HK-2 (cell line): ENCODE measurements at regions not wholly inside any gene's neighbourhood (a gene's known extent, or its start where the extent isn't known, plus 50 kb on each side); places are given as distances from the start of the nearest gene placed in this dataset.
"Not testable (repeated sequence)": the region's sequence is repeated elsewhere in the genome, so short reads cannot be mapped to it uniquely, and the experiment has no call there.

Experiments used
- DNase-seq: peaks from one replicate; pipeline ENCODE4 v3.0.0-alpha.2; 2018; ENCODE audit not compliant: unreplicated experiment

- DNase-seq = no peak
These were observed 190.4 kb upstream of the CRIM1 start for GRCh38 chr2:36165132-36165531.

DNA sequence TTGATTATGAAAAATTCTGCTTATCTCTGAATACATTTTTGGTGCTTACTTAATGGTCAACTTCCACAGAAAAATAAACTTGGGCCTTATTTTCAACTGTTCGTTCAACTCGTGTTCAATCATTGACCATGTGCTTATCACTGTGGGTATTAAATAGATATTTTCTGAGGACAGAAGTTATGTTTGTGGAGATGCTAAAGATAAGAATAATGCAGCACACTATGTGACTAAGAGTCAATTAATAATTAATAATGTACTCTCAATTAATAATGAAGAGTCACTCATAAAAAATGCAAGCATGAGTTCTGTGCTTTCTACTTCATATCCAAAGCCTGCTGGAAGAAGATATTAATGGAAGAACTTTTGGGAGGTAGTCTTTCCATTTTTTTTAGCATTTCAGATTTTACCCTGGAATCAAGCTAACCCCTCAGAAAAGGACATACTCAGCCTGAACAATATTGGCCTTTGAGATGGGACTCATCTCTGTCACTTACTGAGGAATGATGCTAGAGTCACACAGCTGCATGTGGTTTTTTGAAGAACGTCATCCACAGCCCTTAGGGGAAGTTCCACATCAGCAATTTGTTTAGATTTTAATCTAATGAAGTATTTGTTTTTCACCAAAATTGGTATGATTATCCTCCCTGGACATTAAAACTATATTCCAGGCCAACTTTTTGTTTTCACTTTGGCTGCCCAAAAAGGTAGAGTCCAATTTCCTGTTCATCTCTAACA, 191.9 kb upstream of the CRIM1 start:
- no peak for DNase-seq

DNA sequence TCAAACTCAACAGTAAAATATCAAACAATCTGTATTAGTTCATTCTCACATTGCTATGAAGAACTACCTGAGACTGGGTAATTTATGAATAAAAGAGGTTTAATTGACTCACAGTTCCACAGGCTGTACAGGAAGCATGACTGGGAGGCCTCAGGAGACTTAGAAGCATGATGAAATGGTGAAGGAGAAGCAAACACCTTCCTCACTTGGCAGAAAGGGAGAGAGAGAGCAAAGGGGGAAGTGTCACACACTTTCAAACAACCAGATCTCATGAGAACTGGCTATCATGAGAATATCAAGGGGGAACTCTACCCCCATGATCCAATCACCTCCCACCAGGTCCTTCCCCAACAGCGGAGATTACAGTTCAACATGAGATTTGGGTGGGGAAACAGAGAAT, 198.5 kb upstream of the CRIM1 start:
- not testable (repeated sequence) for DNase-seq

GRCh38 chr2:36147670-36148390, 207.7 kb upstream of the CRIM1 start:
- no peak for DNase-seq

DNA sequence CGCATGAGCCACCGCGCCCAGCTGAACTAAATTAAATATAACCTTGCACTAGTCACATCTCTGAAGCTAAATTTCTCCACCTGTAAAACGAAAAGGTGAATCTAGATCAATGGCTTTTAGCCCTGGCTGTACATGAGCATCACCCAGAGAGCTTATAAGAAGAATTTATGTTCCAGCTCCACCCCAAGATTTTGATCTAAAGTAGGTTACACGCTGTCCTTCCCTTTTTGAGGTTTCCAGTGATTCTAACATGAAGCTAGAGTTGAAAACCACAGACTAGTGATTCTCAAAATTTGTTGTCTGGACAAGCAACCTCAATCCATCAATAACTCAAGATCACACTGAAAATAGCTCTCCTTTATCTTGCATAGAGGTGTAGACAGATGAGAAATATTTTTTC, 208.8 kb upstream of the CRIM1 start:
- no peak for DNase-seq

- no peak for DNase-seq
These were observed 215.2 kb upstream of the CRIM1 start for GRCh38 chr2:36140391-36140790.

- DNase-seq = no peak
These were observed 218.0 kb upstream of the CRIM1 start for GRCh38 chr2:36137612-36138011.

- no peak for DNase-seq
These were observed 221.3 kb upstream of the CRIM1 start for GRCh38 chr2:36134281-36134680.

GRCh38 chr2:36128359-36128758, 227.2 kb upstream of the CRIM1 start:
- DNase-seq = no peak

DNA sequence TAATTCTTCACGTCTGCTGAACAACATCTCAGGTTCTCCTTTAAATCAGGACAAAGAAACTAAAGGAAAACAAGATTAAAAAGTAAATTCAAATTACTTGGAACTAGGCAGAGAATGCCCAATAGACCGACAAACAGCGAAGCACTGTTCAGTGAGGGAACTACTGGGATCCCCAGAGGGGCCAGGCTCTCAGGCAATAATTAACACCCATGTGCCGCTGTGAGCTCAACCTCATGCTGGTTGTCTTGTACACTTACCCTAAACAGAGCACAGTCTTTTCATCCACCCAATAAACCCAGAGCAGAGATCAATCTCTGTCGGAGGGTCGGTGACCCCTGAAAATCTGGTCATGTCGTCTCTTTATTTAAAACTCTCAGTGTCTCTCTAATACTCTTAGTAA, 229.9 kb upstream of the CRIM1 start:
- DNase-seq = no peak

DNA sequence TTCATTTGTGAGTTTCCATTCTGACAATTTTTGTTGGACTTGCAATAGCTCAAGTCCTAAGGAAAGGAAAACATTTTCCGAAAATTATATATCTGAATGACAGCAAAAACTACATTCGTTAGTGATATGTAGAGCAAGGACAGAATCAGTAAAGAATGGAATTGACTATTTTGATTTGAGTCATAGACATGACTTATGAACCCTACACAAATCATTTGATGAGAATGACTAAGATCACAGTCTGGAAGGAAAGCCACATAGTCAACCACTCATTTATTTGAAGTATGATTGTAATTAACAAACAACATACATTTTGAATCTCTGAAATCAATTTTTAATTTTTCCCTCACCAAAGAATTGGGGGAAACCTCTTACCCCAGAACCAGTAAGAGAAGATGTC, 231.6 kb upstream of the CRIM1 start:
- no peak for DNase-seq

GRCh38 chr2:36097022-36097421, 258.6 kb upstream of the CRIM1 start:
- DNase-seq = no peak

DNA sequence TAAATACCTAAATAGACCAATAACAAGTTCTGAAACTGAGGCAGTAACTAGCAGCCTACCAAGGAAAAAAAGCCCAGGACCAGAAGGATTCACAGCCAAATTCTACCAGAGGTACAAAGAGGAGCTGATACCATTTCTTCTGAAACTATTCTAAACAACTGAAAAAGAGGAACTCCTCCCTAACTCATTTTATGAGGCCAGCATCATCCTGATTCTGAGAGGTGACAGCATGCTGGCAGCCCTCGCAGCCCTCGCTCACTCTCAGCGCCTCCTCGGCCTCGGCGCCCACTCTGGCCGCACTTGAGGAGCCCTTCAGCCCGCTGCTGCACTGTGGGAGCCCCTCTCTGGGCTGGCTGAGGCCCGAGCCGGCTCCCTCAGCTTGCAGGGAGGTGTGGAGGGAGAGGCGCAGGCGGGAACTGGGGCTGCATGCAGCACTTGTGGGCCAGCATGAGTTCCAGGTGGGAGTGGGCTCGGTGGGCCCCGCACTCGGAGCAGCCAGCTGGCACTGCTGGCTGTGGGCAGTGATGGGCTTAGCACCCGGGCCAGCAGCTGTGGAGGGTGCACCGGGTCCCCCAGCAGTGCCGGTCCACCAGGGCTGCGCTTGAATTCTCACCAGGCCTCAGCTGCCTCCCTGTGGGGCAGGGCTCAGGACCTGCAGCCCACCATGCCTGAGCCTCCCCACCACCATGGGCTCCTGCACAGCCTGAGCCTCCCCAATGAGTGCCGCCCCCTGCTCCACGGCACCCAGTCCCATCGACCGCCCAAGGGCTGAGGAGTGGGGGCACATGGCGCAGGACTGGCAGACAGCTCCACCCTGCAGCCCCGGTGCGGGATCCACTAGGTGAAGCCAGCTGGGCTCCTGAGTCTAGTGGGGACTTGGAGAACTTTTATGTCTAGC, 263.5 kb upstream of the CRIM1 start:
- DNase-seq = not testable (repeated sequence)

- no peak for DNase-seq
These were observed 266.8 kb upstream of the CRIM1 start for GRCh38 chr2:36088716-36089328.

DNA sequence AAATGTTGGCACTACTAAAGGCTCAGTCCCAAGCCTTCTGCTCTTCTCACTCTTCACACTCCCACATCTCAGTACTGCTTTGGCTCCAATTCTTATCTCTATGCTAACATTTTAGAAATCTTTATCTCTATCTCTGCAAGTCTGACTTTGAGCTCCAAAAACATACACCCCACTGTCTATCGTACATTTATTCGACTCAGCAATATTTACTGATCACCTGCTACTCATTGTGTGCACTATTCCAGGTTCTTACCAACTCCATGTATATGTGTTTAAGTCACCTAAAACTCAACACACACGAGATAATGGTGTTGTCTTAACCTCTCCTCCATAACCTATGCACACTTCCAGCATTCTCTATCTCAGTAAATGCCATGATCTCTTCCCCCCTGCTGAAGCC, 268.2 kb upstream of the CRIM1 start:
- no peak for DNase-seq

- DNase-seq = no peak
These were observed 275.8 kb upstream of the CRIM1 start for GRCh38 chr2:36079793-36080192.

- no peak for DNase-seq
These were observed 281.6 kb upstream of the CRIM1 start for GRCh38 chr2:36074008-36074407.

DNA sequence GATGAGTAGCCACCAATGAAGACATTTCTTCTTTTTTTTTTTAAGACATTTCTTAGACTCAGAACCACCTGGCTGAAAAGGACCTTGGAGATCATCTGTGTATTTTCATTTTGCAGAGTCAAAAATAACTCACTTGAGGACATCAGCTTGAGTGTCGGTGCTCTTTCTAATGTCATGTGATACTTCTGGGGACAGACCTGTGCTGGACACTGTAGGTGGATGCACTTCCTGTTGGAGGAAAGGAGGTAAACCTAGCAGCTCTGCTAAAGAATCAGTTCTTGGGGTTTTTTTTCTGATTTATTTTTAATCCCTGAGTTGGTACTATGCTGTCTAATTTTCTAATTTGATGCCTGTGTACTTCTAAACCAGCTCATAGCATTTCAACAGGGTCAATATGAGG, 283.9 kb upstream of the CRIM1 start:
- DNase-seq = no peak

DNA sequence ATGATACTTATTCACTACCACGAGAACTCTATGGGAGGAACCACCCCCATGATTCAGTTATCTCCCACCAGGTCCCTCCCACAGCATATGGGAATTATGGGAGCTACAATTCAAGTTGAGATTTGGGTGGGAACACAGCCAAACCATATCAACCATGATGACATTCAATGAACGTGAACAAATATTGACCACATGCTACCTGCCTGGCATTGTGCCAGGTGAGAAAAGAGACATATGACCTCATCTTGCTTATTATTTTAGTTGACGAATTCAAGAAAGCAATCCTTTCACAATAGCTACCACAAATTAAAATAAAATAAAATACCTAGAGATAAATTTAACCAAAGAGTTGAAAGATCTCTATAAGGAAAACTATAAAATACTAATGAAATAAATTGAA, 286.5 kb upstream of the CRIM1 start:
- no peak for DNase-seq

GRCh38 chr2:36068086-36068485, 287.5 kb upstream of the CRIM1 start:
- no peak for DNase-seq

GRCh38 chr2:36060133-36060532, 295.4 kb upstream of the CRIM1 start:
- DNase-seq = no peak

DNA sequence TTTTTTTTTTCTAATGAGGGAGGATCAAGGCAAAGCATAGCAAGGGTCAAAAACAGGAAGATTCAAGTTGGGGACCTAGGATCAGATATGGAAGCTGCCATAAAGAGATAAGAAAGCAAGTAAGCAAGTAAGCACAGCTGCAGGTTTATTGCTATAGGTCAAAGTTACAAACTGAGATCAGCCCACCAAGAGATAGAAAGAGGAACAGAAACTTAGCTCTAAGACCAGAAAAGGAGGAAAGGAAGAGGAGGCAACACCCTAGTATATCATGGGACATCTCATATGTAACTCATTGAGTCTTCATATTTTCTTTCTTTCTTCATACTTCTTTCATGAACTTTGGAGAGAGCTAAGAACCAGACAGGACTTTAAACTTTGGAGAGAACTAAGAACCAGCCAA, 295.9 kb upstream of the CRIM1 start:
- no peak for DNase-seq
